ENCODE measurements at regions not wholly inside any gene's neighbourhood (a gene's known extent, or its start where the extent isn't known, plus 50 kb on each side); places are given as distances from the start of the nearest gene placed in this dataset.

GRCh38 chr9:26221290-26221689 lies 543.0 kb upstream of the TUSC1 start:
- TF ChIP-seq CTCF (IDR thresholded peaks at IDR 0.05; ENCODE audit: low read depth, low read length) (no peak), POLR2A (IDR thresholded peaks at IDR 0.05; ENCODE audit: extremely low read depth, insufficient read length) (no peak), MAX (IDR thresholded peaks at IDR 0.05; ENCODE audit: low read depth, low read length) (no peak)
